GM18868 (cell line): ENCODE measurements at regions not wholly inside any gene's neighbourhood (a gene's known extent, or its start where the extent isn't known, plus 50 kb on each side); places are given as distances from the start of the nearest gene placed in this dataset.
A peak's percentile ranks its signal among the peaks of the same experiment; 100 is the strongest.
"Not testable (repeated sequence)": the region's sequence is repeated elsewhere in the genome, so short reads cannot be mapped to it uniquely, and the experiment has no call there.

Experiments used
- ATAC-seq: cut with Tn5 transposase; IDR thresholded peaks from one replicate; pipeline ENCODE4 v1.9.1; 2021; ENCODE audit warnings: mild to moderate bottlenecking, moderate library complexity; ENCODE audit not compliant: unreplicated experiment

GRCh38 chr13:24617256-24618010, 62.8 kb upstream of the ATP12A start:
- no peak for ATAC-seq

GRCh38 chr13:24618011-24618955, 61.9 kb upstream of the ATP12A start:
- ATAC-seq, result peak; percentile 82

- no peak for ATAC-seq
These were observed 60.9 kb upstream of the ATP12A start for GRCh38 chr13:24619282-24619681.

GRCh38 chr13:24622481-24623148, 57.6 kb upstream of the ATP12A start:
- ATAC-seq, result not testable (repeated sequence)

- no peak for ATAC-seq
These were observed 57.0 kb upstream of the ATP12A start for GRCh38 chr13:24623149-24623665.

GRCh38 chr13:24624363-24624762, 55.8 kb upstream of the ATP12A start:
- ATAC-seq, result no peak

GRCh38 chr13:24624801-24625231, 55.4 kb upstream of the ATP12A start:
- ATAC-seq, result no peak

GRCh38 chr13:24625331-24625731, 54.9 kb upstream of the ATP12A start:
- ATAC-seq, result no peak

- peak; percentile 51 for ATAC-seq
These were observed 54.0 kb upstream of the ATP12A start for GRCh38 chr13:24625870-24626849.

- ATAC-seq, result no peak
These were observed 53.0 kb upstream of the ATP12A start for GRCh38 chr13:24627090-24627714.

GRCh38 chr13:24627946-24628345, 52.3 kb upstream of the ATP12A start:
- no peak for ATAC-seq

- no peak for ATAC-seq
These were observed 50.9 kb upstream of the ATP12A start for GRCh38 chr13:24629320-24629719.

- ATAC-seq, result no peak
These were observed 50.1 kb upstream of the ATP12A start for GRCh38 chr13:24630121-24630520.
